ENCODE measurements at regions not wholly inside any gene's neighbourhood (a gene's known extent, or its start where the extent isn't known, plus 50 kb on each side); places are given as distances from the start of the nearest gene placed in this dataset.

DNA sequence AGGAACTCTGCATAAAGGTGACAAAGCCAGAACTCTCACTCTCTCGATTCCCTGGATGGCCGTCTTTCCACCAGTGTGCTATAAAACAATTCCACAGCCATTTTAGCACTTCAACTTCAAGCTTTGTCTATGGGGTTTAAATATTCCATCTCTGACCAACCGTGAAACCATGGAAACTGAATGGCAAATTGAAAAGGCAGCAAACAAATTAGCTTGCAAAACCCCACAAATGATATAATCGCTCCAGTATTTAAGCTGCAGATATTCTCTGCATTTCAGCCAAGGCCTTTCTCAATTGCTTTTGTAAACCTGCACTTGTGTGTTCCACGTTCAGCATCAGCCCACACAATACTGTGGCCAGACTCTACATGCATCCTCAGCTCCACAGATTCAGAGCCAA lies 131.7 kb upstream of the ISX start:
- TF ChIP-seq, protein P1, sequence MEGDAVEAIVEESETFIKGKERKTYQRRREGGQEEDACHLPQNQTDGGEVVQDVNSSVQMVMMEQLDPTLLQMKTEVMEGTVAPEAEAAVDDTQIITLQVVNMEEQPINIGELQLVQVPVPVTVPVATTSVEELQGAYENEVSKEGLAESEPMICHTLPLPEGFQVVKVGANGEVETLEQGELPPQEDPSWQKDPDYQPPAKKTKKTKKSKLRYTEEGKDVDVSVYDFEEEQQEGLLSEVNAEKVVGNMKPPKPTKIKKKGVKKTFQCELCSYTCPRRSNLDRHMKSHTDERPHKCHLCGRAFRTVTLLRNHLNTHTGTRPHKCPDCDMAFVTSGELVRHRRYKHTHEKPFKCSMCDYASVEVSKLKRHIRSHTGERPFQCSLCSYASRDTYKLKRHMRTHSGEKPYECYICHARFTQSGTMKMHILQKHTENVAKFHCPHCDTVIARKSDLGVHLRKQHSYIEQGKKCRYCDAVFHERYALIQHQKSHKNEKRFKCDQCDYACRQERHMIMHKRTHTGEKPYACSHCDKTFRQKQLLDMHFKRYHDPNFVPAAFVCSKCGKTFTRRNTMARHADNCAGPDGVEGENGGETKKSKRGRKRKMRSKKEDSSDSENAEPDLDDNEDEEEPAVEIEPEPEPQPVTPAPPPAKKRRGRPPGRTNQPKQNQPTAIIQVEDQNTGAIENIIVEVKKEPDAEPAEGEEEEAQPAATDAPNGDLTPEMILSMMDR (IDR thresholded peaks at IDR 0.05): no peak

DNA sequence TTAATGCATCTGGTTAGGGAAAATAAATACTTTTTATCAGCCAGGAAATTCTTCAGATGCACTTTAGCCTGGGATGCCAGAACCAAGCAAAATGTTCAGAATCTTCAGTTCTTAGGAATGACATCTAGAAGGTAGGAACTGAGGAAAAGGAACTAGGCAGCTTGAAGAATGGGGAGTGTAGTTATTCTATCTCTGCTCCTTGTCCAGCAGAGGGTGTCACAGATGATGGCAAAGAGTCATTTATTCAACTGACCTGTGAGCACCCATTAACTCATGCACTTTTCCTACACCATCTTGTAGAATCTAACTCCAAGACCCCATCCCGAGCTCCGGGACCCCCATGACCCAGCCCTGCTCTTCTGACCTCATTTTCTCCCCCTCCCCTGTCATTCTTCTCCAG lies 122.1 kb upstream of the ISX start:
- TF ChIP-seq, protein P1 (IDR thresholded peaks at IDR 0.05): peak; percentile 34; the same call in 1 of the 2 replicates

DNA sequence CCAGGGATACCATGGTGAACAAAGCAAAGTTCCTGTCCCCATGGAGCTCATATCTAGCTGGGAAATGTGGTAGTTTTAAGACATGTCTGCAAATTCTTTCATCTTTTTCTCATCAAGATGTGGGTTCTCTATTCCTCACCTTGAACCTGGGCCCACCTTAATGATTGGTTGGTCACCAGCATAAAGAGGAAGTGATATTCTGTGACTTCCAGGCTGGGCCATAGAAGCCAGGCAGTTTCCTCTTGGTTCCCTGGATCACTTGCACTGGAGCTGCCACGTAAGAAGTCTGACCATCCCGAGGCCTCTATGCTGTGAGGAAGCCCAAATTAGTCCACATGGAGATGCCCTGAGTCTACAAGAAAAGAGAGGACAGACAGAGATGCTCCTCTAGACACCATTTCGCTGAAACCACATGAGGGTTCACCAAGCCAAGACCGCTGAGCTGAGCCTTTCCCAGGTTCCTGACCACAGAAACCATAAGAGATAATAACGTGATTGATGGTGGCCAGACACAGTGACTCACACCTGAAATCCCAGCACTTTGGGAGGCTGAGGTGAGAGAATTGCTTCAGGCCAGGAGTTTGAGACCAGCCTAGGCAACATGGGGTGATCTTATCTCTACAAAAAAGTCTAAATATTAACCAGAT lies 119.5 kb upstream of the ISX start:
- TF ChIP-seq, protein P1 (IDR thresholded peaks at IDR 0.05): no peak

DNA sequence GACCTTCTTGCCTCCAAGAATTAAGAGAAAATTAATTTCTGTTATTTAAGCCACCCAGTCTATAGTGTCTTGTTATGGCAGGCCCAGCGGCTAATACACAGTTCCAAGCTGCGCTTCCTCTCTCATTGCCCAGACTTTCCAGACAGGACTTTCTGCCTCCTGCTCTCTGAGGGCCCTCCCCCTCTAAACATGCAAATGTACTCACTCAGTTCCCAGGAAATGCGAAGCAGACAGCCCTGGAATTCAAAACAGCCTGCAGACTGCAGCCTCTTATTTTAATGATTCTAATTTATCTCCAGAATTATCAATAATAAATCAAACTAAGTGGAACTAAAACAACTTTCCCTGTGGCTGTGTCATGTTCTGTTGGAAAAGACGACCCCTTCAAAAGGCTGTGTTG lies 115.5 kb upstream of the ISX start:
- TF ChIP-seq, protein P1 (IDR thresholded peaks at IDR 0.05): no peak

DNA sequence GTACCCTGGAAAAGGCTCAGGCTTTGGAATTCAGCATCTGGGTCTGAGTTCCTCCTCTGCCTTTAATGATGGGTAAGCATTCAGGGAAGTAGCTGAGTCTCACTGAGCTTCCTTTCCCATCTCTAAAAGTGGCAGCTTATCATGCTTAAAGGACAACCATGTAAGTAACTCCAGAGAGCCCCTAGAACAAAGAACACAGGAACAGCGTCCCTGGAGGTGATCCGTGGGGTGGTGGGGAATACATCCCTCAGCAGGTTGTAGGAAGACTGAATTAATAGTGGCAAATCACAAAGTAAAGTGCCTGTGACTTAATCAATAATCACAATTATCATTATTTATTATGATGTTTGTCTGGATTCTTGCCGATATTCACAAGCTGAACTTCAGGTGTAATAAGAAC lies 114.7 kb upstream of the ISX start:
- TF ChIP-seq, protein P1 (IDR thresholded peaks at IDR 0.05): no peak

DNA sequence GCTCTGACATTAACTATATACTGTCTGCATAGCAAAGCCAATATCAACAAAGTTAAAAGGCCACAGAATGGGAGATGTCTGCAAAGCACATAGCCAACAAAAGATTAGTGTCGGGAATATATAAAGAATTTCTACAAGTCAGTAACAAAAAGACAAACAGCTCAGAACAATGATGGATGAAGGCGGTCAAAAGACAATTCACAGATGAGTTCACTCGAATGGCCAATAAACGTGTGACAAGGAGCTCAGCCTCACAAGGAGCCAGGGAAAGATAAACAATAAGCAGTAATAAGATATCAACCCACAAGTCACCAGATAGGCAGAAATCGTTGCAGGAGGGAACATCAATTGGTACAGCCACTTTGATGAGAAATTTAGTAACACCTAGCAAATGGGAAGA lies 106.0 kb upstream of the ISX start:
- TF ChIP-seq, protein P1 (IDR thresholded peaks at IDR 0.05): no peak

DNA sequence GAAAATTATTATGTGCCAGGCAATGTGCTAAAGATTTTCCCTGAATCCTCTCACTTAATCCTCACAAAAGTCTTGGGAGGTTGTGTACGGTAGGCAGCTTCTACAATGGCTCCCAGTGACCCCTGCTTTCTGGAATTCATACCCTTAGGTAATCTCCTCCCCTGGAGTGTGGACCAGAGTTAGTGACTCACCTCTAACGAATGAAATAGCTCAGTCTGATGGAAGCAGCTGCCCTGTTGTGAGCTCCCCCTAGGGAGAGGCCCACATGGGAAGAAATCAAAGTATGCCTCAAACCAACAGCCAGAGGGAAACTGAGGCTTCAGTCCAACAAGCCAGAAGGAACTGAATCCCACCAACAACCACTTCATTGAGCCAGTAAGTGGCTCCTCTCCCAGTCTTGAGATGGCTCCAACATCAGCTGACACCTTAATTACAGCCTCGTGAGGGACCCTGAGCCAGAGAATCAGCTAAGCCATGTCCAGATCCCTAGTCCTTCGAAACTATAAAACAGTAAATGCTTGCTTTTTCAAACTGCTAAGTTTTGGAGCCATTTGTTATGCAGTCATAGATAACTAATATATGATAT lies 98.9 kb upstream of the ISX start:
- TF ChIP-seq, protein P1 (IDR thresholded peaks at IDR 0.05): no peak

All from LNCAP (cell line).